Large intestine (tissue), 3 donors: ENCODE measurements at regions not wholly inside any gene's neighbourhood (a gene's known extent, or its start where the extent isn't known, plus 50 kb on each side); places are given as distances from the start of the nearest gene placed in this dataset.

Experiments used
- DNase-seq, 2 donors: peaks; one replicate each; pipeline versions ENCODE4 v3.0.0 to v3.0.0-alpha.2; 2013
- H3K27ac ChIP-seq: one replicate; pipeline ENCODE4 v1.5.1; 2013; ENCODE audit warnings: low read length
- H3K27me3 ChIP-seq: 2 replicates; pipeline ENCODE4 v1.6.1; 2013; ENCODE audit warnings: low read length; ENCODE audit not compliant: control insufficient read depth, insufficient read depth
- H3K36me3 ChIP-seq: 2 replicates; pipeline ENCODE4 v1.6.1; 2013; ENCODE audit warnings: low read length; ENCODE audit not compliant: control insufficient read depth, insufficient read depth
- H3K4me1 ChIP-seq: one replicate; pipeline ENCODE4 v1.6.1; 2013; ENCODE audit warnings: low read length; ENCODE audit not compliant: control insufficient read depth, insufficient read depth
- H3K4me3 ChIP-seq: one replicate; pipeline ENCODE4 v1.5.1; 2013; ENCODE audit warnings: low read length
- H3K9me3 ChIP-seq: one replicate; pipeline ENCODE4 v1.6.1; 2013; ENCODE audit warnings: mild to moderate bottlenecking, low read depth, low read length, moderate library complexity; ENCODE audit not compliant: control insufficient read depth
- WGBS: methylation state at CpG from one replicate; pipeline ENCODE4 v1.1.5; 2013; ENCODE audit warnings: low lambda C conversion rate; ENCODE audit not compliant: insufficient coverage; 5-methylcytosine and 5-hydroxymethylcytosine counted together

GRCh38 chr10:44675387-44675874 lies 235.7 kb upstream of the TMEM72 start:
- Histone ChIP-seq H3K27ac (no peak overlapping the region), H3K4me1 (no peaks in the 10 kb centered on the region), H3K27me3 (no peaks in the 10 kb centered on the region), H3K9me3 (no peaks in the 10 kb centered on the region), H3K4me3 (no peak overlapping the region), H3K36me3 (no peaks in the 10 kb centered on the region)
- DNase-seq = no peak
- WGBS = no CpG with 5 or more reads among the region's 2 CpGs

DNA sequence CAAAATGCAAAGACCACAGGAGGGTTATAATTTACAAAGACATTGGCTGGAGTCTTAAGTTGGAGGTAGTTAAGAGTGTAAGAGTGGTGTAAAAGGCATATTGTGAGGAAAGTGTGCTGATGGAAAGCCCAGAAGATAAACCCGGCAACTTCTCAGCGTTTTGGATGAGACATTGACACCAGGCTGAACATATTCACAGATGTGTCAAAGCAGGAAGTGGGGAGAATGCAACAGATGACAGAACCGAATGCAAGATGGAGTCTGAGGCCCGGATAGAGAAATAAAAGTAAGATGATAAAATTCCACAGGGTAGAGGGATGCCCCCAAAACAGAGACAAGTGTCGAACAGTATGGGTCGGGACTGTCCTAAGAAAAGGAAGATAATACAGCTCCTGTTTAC lies 230.4 kb upstream of the TMEM72 start:
- H3K4me3 ChIP-seq = no peak overlapping the region
- no peaks in the 10 kb centered on the region for H3K9me3 ChIP-seq
- 90% methylated on average over 3 of the region's 6 CpGs for WGBS
- H3K27ac ChIP-seq = no peak overlapping the region
- DNase-seq = no peak
- peaks cover 3% of the 10 kb centered on the region for H3K4me1 ChIP-seq
- no peaks in the 10 kb centered on the region for H3K36me3 ChIP-seq
- no peaks in the 10 kb centered on the region for H3K27me3 ChIP-seq

DNA sequence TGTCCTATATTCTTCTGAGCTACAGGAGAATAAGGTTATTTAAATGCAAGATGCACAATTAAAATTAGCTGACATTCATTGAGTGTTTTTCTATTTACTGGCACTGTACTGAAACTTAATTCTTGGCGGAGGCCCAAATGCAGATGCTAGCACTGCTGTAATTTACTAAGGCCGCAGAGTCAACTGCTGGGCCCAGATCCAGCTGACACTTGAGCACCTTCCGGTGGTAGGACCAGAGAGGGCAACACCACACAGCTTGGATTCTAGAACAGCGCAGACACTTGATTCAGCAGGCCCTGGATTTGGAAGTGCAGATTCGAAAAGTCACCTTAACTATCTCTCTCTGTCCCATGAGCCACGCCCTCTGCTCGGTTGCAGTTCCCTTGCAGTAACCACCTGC lies 228.6 kb upstream of the TMEM72 start:
- no peaks in the 10 kb centered on the region for H3K36me3 ChIP-seq
- WGBS = no CpG with 5 or more reads among the region's 7 CpGs
- no peaks in the 10 kb centered on the region for H3K9me3 ChIP-seq
- no peak overlapping the region for H3K27ac ChIP-seq
- no peak overlapping the region for H3K4me3 ChIP-seq
- H3K4me1 ChIP-seq = peaks cover 3% of the 10 kb centered on the region
- DNase-seq = no peak
- H3K27me3 ChIP-seq = no peaks in the 10 kb centered on the region

DNA sequence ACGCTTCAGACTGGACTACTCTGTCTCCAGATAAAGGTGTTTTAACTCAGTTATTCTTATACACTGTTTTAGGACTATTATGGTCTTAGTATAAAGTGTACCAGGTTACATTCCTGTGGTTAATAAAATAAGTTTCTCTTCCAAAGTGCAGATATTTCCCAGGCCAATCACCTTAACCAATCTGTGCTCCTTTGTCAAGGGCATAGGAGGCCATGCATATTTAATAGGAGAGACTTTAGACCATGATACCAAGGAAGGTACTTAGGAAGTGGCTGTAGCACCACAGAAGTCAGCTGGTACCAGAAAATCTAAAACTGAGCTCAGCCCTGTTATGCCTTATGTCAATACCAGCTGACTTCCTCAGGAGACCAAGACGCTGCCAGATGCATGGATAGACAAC lies 226.5 kb upstream of the TMEM72 start:
- Histone ChIP-seq H3K36me3 (no peaks in the 10 kb centered on the region), H3K9me3 (no peaks in the 10 kb centered on the region), H3K4me1 (peaks cover 3% of the 10 kb centered on the region), H3K27ac (no peak overlapping the region), H3K27me3 (no peaks in the 10 kb centered on the region), H3K4me3 (no peak overlapping the region)
- peak; percentile 22 to 66 for DNase-seq
- no CpG with 5 or more reads among the region's 2 CpGs for WGBS

DNA sequence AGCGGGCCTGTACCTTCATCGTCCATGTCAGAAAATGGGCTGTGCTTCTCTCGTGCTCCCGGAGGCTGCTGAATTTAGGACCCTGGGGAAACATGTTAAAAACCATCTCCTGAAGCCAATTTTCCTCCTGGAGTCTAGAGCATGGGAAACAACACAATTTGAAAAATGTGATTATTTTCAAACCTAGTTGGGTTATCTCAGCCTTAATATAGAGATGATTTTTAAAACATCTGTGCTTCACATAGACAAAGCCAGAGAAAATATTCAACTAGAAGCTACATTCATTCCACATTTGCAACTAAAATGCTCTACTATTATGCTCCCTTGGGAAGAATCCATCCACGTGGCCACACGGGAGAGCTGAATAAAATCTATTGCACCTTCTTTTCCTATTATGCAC lies 225.9 kb upstream of the TMEM72 start:
- no peak overlapping the region for H3K4me3 ChIP-seq
- no peaks in the 10 kb centered on the region for H3K27me3 ChIP-seq
- H3K27ac ChIP-seq = no peak overlapping the region
- peaks cover 3% of the 10 kb centered on the region for H3K4me1 ChIP-seq
- no peaks in the 10 kb centered on the region for H3K9me3 ChIP-seq
- H3K36me3 ChIP-seq = no peaks in the 10 kb centered on the region
- no peak for DNase-seq
- WGBS = no CpG with 5 or more reads among the region's 6 CpGs

DNA sequence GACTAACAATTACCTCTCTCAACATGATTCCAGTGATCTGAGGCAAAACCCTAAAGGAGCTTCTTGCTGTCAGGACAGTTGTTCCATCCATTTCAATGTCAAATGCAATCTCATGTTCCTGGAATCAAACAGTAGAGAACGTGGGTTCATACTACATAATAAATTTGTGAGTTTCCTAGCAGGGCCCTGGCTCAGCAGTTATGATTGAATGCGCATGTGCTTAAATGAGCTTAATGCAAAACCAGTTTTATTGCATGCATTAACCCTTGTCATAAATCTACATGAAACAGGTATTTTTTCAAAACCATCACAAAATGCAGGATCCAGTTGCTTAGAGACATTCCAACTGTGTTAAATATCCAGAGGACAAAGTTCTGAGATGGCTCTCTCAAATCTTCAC lies 225.4 kb upstream of the TMEM72 start:
- Histone ChIP-seq H3K27ac (no peak overlapping the region), H3K27me3 (no peaks in the 10 kb centered on the region), H3K4me3 (no peak overlapping the region), H3K36me3 (no peaks in the 10 kb centered on the region), H3K4me1 (peaks cover 3% of the 10 kb centered on the region), H3K9me3 (no peaks in the 10 kb centered on the region)
- 90% methylated on average over 2 of the region's 2 CpGs for WGBS
- DNase-seq = no peak

DNA sequence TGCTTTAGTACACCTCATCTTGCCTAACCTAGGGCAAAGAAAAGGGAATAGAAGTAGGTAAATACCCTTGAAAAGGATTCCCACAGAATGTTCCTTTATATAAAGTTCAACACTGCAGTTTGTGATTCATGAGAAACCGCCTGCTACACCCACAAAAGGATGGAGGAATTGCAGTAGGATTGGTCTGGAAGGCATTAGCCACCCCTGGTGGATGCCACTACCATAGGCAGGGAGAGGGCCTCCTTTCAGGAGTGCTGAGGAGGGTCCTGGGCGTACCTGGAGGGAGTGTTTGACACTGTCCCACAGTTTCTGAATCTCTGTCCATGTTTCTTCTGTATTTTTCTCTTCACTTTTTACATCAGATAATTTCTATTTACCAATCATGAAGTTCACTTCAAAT lies 221.8 kb upstream of the TMEM72 start:
- Histone ChIP-seq H3K27me3 (no peaks in the 10 kb centered on the region), H3K9me3 (no peaks in the 10 kb centered on the region), H3K36me3 (no peaks in the 10 kb centered on the region), H3K4me3 (no peak overlapping the region), H3K4me1 (peaks cover 3% of the 10 kb centered on the region), H3K27ac (no peak overlapping the region)
- DNase-seq = no peak
- WGBS = no CpG with 5 or more reads among the region's 2 CpGs

GRCh38 chr10:44696496-44696895 lies 214.6 kb upstream of the TMEM72 start:
- no CpG with 5 or more reads among the region's 6 CpGs for WGBS
- H3K4me3 ChIP-seq = no peak overlapping the region
- no peaks in the 10 kb centered on the region for H3K27me3 ChIP-seq
- DNase-seq = peak in 1 of 2 donors; percentile 22
- no peaks in the 10 kb centered on the region for H3K9me3 ChIP-seq
- H3K27ac ChIP-seq = peak overlapping the region; percentile 12
- H3K36me3 ChIP-seq = no peaks in the 10 kb centered on the region
- H3K4me1 ChIP-seq = no peaks in the 10 kb centered on the region

DNA sequence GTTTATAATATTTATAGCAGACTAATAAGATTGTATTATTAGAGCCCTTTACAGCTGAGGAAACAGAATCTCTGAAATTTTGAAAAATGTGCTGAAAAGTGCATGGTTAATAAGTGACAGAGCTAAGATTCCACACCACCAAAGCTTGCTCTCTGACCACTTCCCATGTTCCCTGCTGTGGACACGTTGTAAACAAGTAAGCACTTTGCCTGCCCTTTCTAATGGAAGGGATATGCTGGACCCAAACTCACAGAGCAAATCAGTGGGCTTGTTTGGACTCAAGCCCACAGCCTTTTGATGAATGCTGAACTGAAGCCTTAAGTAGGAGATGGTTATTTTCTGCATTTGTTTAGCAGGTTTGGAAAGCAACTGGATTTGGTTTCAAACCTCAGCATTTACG lies 214.0 kb upstream of the TMEM72 start:
- H3K36me3 ChIP-seq = no peaks in the 10 kb centered on the region
- peak in 1 of 2 donors; percentile 27 for DNase-seq
- 17% methylated on average over 1 of the region's 2 CpGs for WGBS
- H3K4me1 ChIP-seq = no peaks in the 10 kb centered on the region
- H3K27me3 ChIP-seq = no peaks in the 10 kb centered on the region
- no peak overlapping the region for H3K4me3 ChIP-seq
- no peaks in the 10 kb centered on the region for H3K9me3 ChIP-seq
- no peak overlapping the region for H3K27ac ChIP-seq

GRCh38 chr10:44702531-44702930 lies 208.6 kb upstream of the TMEM72 start:
- peaks cover 3% of the 10 kb centered on the region for H3K9me3 ChIP-seq
- no peaks in the 10 kb centered on the region for H3K27me3 ChIP-seq
- 60% methylated on average over 1 of the region's 1 CpG for WGBS
- no peak overlapping the region for H3K4me3 ChIP-seq
- no peak for DNase-seq
- no peaks in the 10 kb centered on the region for H3K4me1 ChIP-seq
- no peak overlapping the region for H3K27ac ChIP-seq
- no peaks in the 10 kb centered on the region for H3K36me3 ChIP-seq

DNA sequence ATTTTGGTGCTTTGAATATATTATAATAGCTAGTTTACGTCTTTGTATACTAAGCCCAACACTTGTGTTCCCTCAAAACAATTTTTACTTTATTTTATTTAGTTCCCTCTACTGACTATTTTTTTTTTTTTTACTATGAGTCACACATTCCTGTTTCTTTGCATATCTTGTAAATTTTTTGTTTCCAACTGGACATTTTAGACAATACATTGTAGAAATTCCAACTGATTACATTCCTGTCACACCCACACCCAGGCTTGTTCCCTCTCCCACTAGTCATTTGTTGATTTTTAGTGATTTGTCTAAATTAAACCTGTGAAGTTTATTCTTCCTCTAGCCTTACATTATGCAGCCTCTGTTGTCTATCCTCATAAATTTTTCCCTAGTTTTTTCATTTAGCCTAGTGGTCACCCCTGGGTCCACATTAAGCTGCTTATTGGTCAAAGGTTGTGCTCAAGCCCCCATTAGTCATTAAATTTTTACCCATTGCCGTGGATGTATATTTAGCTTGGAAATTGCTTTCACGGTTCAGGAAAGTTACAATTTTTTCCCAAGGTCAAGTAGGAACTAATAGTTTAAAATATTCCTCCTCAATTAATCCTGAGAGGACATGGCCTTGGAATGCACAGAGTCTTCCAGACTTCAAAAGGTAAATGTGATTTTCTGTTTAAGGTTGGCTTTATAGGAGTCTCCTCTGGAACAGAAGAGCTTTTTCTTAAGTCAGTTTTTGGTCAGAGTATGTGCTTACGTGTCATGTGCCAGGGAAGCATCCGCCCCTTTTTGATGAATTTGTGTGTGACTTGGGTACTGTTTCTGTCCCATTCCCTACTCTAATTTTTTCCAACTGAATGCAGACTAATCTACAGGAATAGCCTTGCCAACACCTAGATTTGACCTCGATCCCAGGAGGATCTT lies 207.6 kb upstream of the TMEM72 start:
- WGBS = 92% methylated on average over 1 of the region's 6 CpGs
- Histone ChIP-seq H3K4me1 (no peaks in the 10 kb centered on the region), H3K9me3 (peaks cover 3% of the 10 kb centered on the region), H3K27ac (no peak overlapping the region), H3K27me3 (no peaks in the 10 kb centered on the region), H3K4me3 (no peak overlapping the region), H3K36me3 (no peaks in the 10 kb centered on the region)
- DNase-seq = no peak
